H9 (cell line): ENCODE measurements at regions not wholly inside any gene's neighbourhood (a gene's known extent, or its start where the extent isn't known, plus 50 kb on each side); places are given as distances from the start of the nearest gene placed in this dataset.

ENCODE experiments used
- DNase-seq: peaks from one replicate; pipeline ENCODE4 v3.0.0-alpha.2; 2017
- H2AFZ ChIP-seq: one replicate; pipeline ENCODE4 v1.6.1; 2013; ENCODE audit warnings: mild to moderate bottlenecking, low read length, control low read depth, moderate library complexity
- H2AK5ac ChIP-seq: 2 replicates; pipeline ENCODE4 v1.6.1; 2013; ENCODE audit warnings: low read length, control low read depth, mixed read lengths; ENCODE audit not compliant: insufficient read length
- H2BK120ac ChIP-seq: one replicate; pipeline ENCODE4 v1.6.1; 2013; ENCODE audit warnings: low read depth, mild to moderate bottlenecking, low read length, control low read depth, inconsistent platforms; ENCODE audit not compliant: poor library complexity, severe bottlenecking
- H2BK12ac ChIP-seq: 2 replicates; pipeline ENCODE4 v1.6.1; 2013; ENCODE audit warnings: low read length, control low read depth, mixed read lengths, low read depth; ENCODE audit not compliant: insufficient read length
- H2BK15ac ChIP-seq: 2 replicates; pipeline ENCODE4 v1.6.1; 2013; ENCODE audit warnings: low read depth, low read length, control low read depth
- H2BK20ac ChIP-seq: one replicate; pipeline ENCODE4 v1.6.1; 2013; ENCODE audit warnings: low read depth, mild to moderate bottlenecking, low read length, control low read depth, inconsistent platforms; ENCODE audit not compliant: poor library complexity, severe bottlenecking
- H2BK5ac ChIP-seq: 2 replicates; pipeline ENCODE4 v1.6.1; 2013; ENCODE audit warnings: low read length, control low read depth, mixed read lengths; ENCODE audit not compliant: insufficient read length
- H3K14ac ChIP-seq: 2 replicates; pipeline ENCODE4 v1.6.1; 2013; ENCODE audit warnings: low read length, control low read depth; ENCODE audit not compliant: insufficient read depth
- H3K18ac ChIP-seq: 2 replicates; pipeline ENCODE4 v1.6.1; 2013; ENCODE audit warnings: low read depth, mild to moderate bottlenecking, mixed read lengths, low read length, control low read depth; ENCODE audit not compliant: insufficient read length
- H3K23ac ChIP-seq: 2 replicates; pipeline ENCODE4 v1.6.1; 2013; ENCODE audit warnings: low read length, control low read depth, mixed read lengths, low read depth; ENCODE audit not compliant: insufficient read length
- H3K23me2 ChIP-seq: 2 replicates; pipeline ENCODE4 v1.6.1; 2013; ENCODE audit warnings: low read depth, mild to moderate bottlenecking, mixed read lengths, low read length, control low read depth; ENCODE audit not compliant: insufficient read length, poor library complexity, severe bottlenecking
- H3K27ac ChIP-seq: 2 replicates; pipeline ENCODE4 v1.5.1; 2013; ENCODE audit warnings: low read length, control low read depth, mixed read lengths, low read depth; ENCODE audit not compliant: insufficient read length
- H3K27me3 ChIP-seq: 2 replicates; pipeline ENCODE4 v1.6.1; 2013; ENCODE audit warnings: low read length, control low read depth, inconsistent platforms; ENCODE audit not compliant: insufficient read depth
- H3K4ac ChIP-seq: 2 replicates; pipeline ENCODE4 v1.6.1; 2013; ENCODE audit warnings: low read depth, mild to moderate bottlenecking, control low read depth, inconsistent platforms, low read length, moderate library complexity
- H3K4me1 ChIP-seq: 2 replicates; pipeline ENCODE4 v1.6.1; 2013; ENCODE audit warnings: low read length, control low read depth, inconsistent platforms; ENCODE audit not compliant: insufficient read depth
- H3K4me2 ChIP-seq: 2 replicates; pipeline ENCODE4 v1.6.1; 2013; ENCODE audit warnings: low read length, control low read depth, mixed read lengths; ENCODE audit not compliant: insufficient read length, insufficient read depth
- H3K56ac ChIP-seq: 2 replicates; pipeline ENCODE4 v1.6.1; 2013; ENCODE audit warnings: low read depth, mild to moderate bottlenecking, mixed read lengths, low read length, control low read depth; ENCODE audit not compliant: insufficient read length
- H3K79me1 ChIP-seq: 2 replicates; pipeline ENCODE4 v1.6.1; 2013; ENCODE audit warnings: low read depth, mild to moderate bottlenecking, moderate library complexity, low read length, control low read depth, inconsistent platforms; ENCODE audit not compliant: insufficient read depth, poor library complexity, severe bottlenecking
- H3K79me2 ChIP-seq: 2 replicates; pipeline ENCODE4 v1.6.1; 2013; ENCODE audit warnings: low read length, control low read depth, inconsistent platforms; ENCODE audit not compliant: insufficient read depth
- H3K9ac ChIP-seq: 2 replicates; pipeline ENCODE4 v1.6.1; 2013; ENCODE audit warnings: low read length, control low read depth, mixed read lengths; ENCODE audit not compliant: insufficient read length; ENCODE audit errors: extremely low read depth
- H3K9me3 ChIP-seq: one replicate; pipeline ENCODE4 v1.6.1; 2013; ENCODE audit warnings: low read depth, low read length, inconsistent platforms; ENCODE audit not compliant: control insufficient read depth
- H3T11ph ChIP-seq: one replicate; pipeline ENCODE4 v1.6.1; 2013; ENCODE audit warnings: mild to moderate bottlenecking, low read length, control low read depth, inconsistent platforms
- H4K20me1 ChIP-seq: one replicate; pipeline ENCODE4 v1.6.1; 2013; ENCODE audit not compliant: control insufficient read depth, insufficient read length, insufficient read depth
- H4K5ac ChIP-seq: 2 replicates; pipeline ENCODE4 v1.6.1; 2013; ENCODE audit warnings: low read depth, mild to moderate bottlenecking, mixed read lengths, low read length, control low read depth; ENCODE audit not compliant: insufficient read length
- H4K8ac ChIP-seq: replicated peaks from 2 replicates; pipeline ENCODE4 v1.6.1; 2013; ENCODE audit warnings: low read length, control low read depth, mixed read lengths, low read depth; ENCODE audit not compliant: insufficient read length
- H4K91ac ChIP-seq: 2 replicates; pipeline ENCODE4 v1.6.1; 2013; ENCODE audit warnings: low read depth, mild to moderate bottlenecking, moderate library complexity, mixed read lengths, low read length, control low read depth; ENCODE audit not compliant: insufficient read length
- H3K27ac Mint-ChIP-seq, 3 experiments: 2 replicates in 2 of 3; 3 replicates in 1 of 3; pipeline ENCODE4 v1.8.0; 2020 to 2021; ENCODE audit warnings: mixed read lengths in 3 of 3, mild to moderate bottlenecking in 1 of 3, moderate library complexity in 1 of 3
- H3K27me3 Mint-ChIP-seq: 2 replicates; pipeline ENCODE4 v1.8.0; 2021; ENCODE audit warnings: low read depth, mild to moderate bottlenecking, moderate library complexity, mixed read lengths
- H3K36me3 Mint-ChIP-seq, 3 experiments: 2 replicates in 2 of 3; 3 replicates in 1 of 3; pipeline ENCODE4 v1.8.0; 2020 to 2021; ENCODE audit warnings: low read depth in 3 of 3, mixed read lengths in 3 of 3; ENCODE audit not compliant: insufficient read depth in 1 of 3
- H3K4me1 Mint-ChIP-seq, 2 experiments: 2 replicates each; pipeline ENCODE4 v1.8.0; 2020; ENCODE audit warnings: mixed read lengths in 2 of 2
- H3K4me3 Mint-ChIP-seq, 2 experiments: 2 replicates in 1 of 2; 3 replicates in 1 of 2; pipeline ENCODE4 v1.8.0; 2020 to 2021; ENCODE audit warnings: mild to moderate bottlenecking in 2 of 2, mixed read lengths in 2 of 2, moderate library complexity in 1 of 2
- H3K9me3 Mint-ChIP-seq, 2 experiments: 2 replicates in 1 of 2; 3 replicates in 1 of 2; pipeline ENCODE4 v1.8.0; 2020; ENCODE audit warnings: mild to moderate bottlenecking in 2 of 2, mixed read lengths in 2 of 2, moderate library complexity in 1 of 2
- CTCF ChIP-seq: fragments of 200-600 bp; sonication (generic); conservative IDR thresholded peaks from 3 replicates; pipeline ENCODE4 v1.8.0; 2021; ENCODE audit warnings: antibody characterized with exemption, mild to moderate bottlenecking
- WGBS: extraction: QIAGEN DNeasy Blood & Tissue Kit; methylation state at CpG from one replicate; pipeline ENCODE4 v1.1.7; 2013; ENCODE audit warnings: missing lambda C conversion rate, low lambda C conversion rate, mixed read lengths; ENCODE audit not compliant: insufficient read length; ENCODE audit errors: extremely low coverage; 5-methylcytosine and 5-hydroxymethylcytosine counted together

- Histone ChIP-seq H4K5ac (no peak overlapping the region), H2AK5ac (no peak overlapping the region), H3K4ac (no peak overlapping the region), H4K91ac (no peak overlapping the region), H4K20me1 (no peaks in the 10 kb centered on the region), H2BK20ac (no peak overlapping the region), H3K9me3 (no peaks in the 10 kb centered on the region), H2BK15ac (no peak overlapping the region), H2BK120ac (no peak overlapping the region), H3K4me1 (no peaks in the 10 kb centered on the region; the same call in 1 of the 2 replicates), H4K8ac (no peak overlapping the region), H3K4me2 (no peak overlapping the region), H3K23me2 (no peaks in the 10 kb centered on the region), H3K27me3 (no peaks in the 10 kb centered on the region), H3K56ac (no peak overlapping the region), H3K23ac (no peak overlapping the region), H3T11ph (no peak overlapping the region), H3K14ac (no peak overlapping the region), H3K9ac (no peak overlapping the region), H3K18ac (no peak overlapping the region), H2BK12ac (no peak overlapping the region), H3K79me2 (no peaks in the 10 kb centered on the region), H2BK5ac (no peak overlapping the region), H3K79me1 (no peaks in the 10 kb centered on the region), H3K27ac (no peak overlapping the region), H2AFZ (no peak overlapping the region)
- Mint-ChIP-seq H3K27me3 (no peaks in the 10 kb centered on the region), H3K9me3 (no peaks in the 10 kb centered on the region), H3K4me3 (no peak overlapping the region), H3K27ac (no peak overlapping the region), H3K36me3 (no peaks in the 10 kb centered on the region), H3K4me1 (peaks cover 8 to 9% of the 10 kb centered on the region in 2 experiments)
- no peak for TF ChIP-seq CTCF
- no CpG with 5 or more reads among the region's 5 CpGs for WGBS
- no peak for DNase-seq
These were observed 370.6 kb upstream of the ROBO2 start for GRCh38 chr3:76669322-76669721.
